NCI-H2107 treated with DMSO at 0.1 percent for 48 hours (cell line): ENCODE measurements at regions not wholly inside any gene's neighbourhood (a gene's known extent, or its start where the extent isn't known, plus 50 kb on each side); places are given as distances from the start of the nearest gene placed in this dataset.
"Not testable (repeated sequence)": the region's sequence is repeated elsewhere in the genome, so short reads cannot be mapped to it uniquely, and the experiment has no call there.

Experiments
- DNase-seq: peaks from one replicate; lab custom pipeline; 2025; ENCODE audit not compliant: unreplicated experiment; lab: John Stamatoyannopoulos, UW

GRCh38 chrX:89539150-89539549 is 382.6 kb upstream of the TGIF2LX start:
- DNase-seq: not testable (repeated sequence)

- DNase-seq: not testable (repeated sequence)
These were observed 364.6 kb upstream of the TGIF2LX start for GRCh38 chrX:89557146-89557545.

- not testable (repeated sequence) for DNase-seq
These were observed 359.6 kb upstream of the TGIF2LX start for GRCh38 chrX:89562079-89562478.

- not testable (repeated sequence) for DNase-seq
These were observed 358.6 kb upstream of the TGIF2LX start for GRCh38 chrX:89563107-89563506.

DNA sequence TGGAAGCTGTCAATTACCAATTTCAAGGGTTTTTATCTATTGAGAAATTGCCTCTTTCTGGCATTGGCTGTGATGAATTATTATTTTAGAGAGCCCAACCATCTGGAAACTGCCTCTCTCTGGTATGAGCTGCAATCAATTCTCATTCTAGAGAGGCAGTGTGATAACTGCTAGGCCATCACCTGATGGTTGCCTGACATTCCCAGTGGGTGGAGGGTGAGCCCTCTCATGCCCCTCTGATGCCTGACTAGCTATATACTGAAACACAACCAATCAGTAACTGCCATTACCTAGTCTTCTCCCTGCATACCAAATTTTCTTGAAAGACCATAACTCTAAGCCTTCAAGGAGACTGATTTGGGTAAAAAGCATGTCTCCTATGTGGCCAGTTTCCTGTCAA is 353.9 kb upstream of the TGIF2LX start:
- DNase-seq: not testable (repeated sequence)

DNA sequence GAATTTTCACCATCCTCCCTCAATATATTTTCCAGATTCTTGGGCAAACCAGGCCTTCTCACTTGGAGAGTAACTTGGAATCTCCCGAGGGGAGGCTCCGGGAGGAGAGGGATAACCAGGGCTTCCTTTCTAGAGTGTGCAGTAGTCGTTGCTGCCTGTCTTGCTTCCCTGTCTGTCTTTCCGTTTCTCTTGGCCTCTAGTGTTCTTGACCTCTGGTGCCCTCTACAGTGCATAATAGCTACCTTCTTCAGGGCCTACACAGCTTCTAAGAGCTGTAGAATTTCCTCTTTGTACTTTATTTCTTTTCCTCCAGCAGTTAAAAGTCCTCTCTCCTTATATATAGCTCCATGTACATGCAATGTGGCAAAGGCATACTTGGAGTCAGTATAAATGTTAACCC is 339.8 kb upstream of the TGIF2LX start:
- DNase-seq: not testable (repeated sequence)

- not testable (repeated sequence) for DNase-seq
These were observed 289.9 kb upstream of the TGIF2LX start for GRCh38 chrX:89631858-89632257.

DNA sequence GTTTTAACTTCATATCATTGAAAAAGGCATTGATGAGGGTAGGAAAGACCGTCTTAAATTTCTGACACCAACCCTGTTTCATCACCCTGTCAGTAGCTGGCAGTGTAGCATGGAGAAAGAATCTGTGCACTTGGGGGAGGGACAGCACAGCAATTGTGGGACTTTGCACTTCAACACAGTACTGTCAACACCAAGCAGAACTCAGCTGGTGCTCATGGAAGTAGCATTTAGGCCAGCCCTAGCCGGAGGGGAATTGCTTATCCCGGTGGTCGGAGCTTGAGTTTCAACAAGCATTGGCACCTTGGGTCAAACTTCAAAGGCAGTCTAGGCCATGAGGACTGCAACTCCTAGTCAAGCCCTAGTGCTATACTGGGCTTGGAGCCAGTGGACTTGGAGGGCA is 285.8 kb upstream of the TGIF2LX start:
- DNase-seq: not testable (repeated sequence)

GRCh38 chrX:89658662-89659061 is 263.0 kb upstream of the TGIF2LX start:
- not testable (repeated sequence) for DNase-seq

DNA sequence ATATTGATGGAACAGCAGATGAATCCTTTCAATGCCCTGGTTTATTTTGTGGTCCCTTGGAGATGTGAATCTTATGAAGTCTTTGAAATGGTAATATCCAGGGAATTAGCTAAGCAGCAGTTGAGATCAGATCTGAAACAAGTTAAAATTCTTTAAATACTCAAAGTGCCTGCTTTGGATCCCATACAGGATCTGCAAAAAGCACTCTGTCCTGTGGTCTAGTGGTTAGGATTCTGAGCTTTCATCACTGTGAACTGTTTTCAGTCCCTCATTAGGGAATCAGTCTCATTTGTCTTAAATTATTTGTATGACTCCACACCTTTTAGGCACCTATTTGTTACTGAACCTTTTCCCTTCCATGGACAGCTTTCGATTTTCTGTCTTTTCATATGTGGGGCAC is 215.2 kb upstream of the TGIF2LX start:
- not testable (repeated sequence) for DNase-seq

DNA sequence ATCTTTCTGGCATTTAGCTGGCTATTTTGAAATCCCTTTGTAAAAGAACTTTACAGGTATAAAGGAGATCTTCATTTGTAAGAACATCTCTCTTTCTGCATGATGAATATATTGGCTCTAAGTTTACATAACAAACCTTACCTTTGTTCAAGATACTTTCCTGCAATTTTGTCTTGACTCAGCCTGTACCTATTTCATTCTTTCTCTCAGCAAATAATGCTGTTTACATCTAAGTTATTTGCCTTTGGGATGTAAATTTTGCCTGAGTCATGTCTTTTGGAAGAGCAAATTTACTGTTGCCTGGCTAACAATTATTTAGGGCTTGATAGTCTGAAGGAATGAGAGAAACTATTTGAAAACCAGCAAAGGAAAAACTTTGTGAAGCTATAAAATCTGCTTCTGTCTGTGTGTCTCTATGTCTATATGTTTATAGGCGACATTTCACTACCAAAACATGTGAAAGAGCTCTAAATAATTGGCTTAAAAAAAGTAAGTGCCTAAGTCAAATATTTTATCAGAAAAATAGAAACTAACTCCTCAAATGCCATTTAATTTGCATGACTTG is 214.3 kb upstream of the TGIF2LX start:
- DNase-seq: not testable (repeated sequence)

DNA sequence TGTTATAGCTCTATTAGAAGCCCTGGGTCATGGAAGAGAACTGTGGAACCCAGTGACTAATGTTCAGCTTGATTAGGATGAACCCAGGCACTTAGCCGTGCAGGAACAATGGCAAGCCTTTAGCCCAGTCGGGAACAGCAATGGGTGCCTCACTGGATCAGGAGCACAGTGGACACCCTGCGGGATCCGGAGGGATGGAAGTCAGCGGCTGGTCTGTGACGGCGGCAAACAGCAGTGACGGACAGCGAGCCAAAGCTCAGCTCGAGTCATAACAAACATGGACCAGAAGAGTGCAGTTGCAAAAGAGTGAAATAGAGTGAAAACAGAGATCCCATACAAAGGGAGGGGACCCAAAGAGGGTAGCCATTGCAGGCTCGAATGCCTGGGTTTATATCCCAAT is 187.3 kb upstream of the TGIF2LX start:
- not testable (repeated sequence) for DNase-seq

- not testable (repeated sequence) for DNase-seq
These were observed 165.2 kb upstream of the TGIF2LX start for GRCh38 chrX:89756466-89756865.

DNA sequence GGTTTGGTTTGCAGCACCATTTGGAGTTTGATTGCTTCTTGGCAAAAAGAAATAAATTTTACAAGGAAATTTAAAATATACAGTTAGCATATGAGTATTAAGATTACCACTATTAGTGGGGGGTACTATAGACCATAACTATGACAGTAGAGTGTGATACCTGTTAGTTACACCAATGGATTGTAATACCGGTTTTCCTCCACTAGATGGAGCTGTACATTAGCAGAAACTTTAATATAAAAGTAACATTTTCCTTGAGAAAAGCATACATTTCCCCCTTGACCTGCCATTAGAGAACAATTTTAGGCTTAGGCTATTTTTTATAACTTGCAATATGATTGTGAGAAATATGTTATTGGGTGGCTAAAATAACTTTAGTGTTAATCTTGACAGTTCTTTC is 163.9 kb upstream of the TGIF2LX start:
- not testable (repeated sequence) for DNase-seq

- DNase-seq: not testable (repeated sequence)
These were observed 162.5 kb upstream of the TGIF2LX start for GRCh38 chrX:89759076-89759685.

GRCh38 chrX:89771639-89772038 is 150.1 kb upstream of the TGIF2LX start:
- not testable (repeated sequence) for DNase-seq

GRCh38 chrX:89811440-89811839 is 110.3 kb upstream of the TGIF2LX start:
- not testable (repeated sequence) for DNase-seq

- DNase-seq: not testable (repeated sequence)
These were observed 82.0 kb upstream of the TGIF2LX start for GRCh38 chrX:89839723-89840122.

DNA sequence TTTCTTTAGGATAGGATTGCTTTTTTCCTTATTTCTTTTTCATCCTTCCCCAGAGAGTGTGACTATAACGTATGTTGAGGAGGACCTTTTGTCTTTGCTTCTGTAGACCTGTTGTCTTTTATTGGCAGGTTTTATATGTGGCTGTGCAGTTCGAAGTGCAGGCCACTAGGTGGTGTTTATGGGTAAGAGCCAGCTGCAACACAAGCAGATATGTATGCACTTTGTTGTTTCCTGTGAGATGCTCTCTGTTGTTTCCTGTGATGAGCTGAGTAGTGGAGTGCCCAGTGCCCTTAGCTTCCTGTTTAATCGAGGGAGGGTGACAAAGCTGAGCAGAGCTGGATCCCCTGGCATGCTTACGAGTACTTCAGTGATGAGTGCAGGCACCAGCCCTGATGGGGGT is 50.0 kb upstream of the TGIF2LX start:
- DNase-seq: peak; percentile 0
